Effector memory CD4-positive, alpha-beta T cell (primary cell): ENCODE measurements at regions not wholly inside any gene's neighbourhood (a gene's known extent, or its start where the extent isn't known, plus 50 kb on each side); places are given as distances from the start of the nearest gene placed in this dataset.

Source experiments
- DNase-seq, 3 donors: peaks; one replicate each; pipeline ENCODE4 v3.0.0-alpha.2; 2020
- H3K27ac ChIP-seq: 2 replicates; pipeline ENCODE4 v1.7.0; 2013; ENCODE audit warnings: mild to moderate bottlenecking, low read length, moderate library complexity; ENCODE audit not compliant: insufficient read depth, poor library complexity, severe bottlenecking
- H3K27me3 ChIP-seq: replicated peaks from 2 replicates; pipeline ENCODE4 v1.7.0; 2013; ENCODE audit warnings: mild to moderate bottlenecking, low read length; ENCODE audit not compliant: insufficient read depth, control insufficient read depth, poor library complexity, severe bottlenecking
- H3K36me3 ChIP-seq: 2 replicates; pipeline ENCODE4 v1.7.0; 2013; ENCODE audit warnings: mild to moderate bottlenecking, low read length, moderate library complexity; ENCODE audit not compliant: control insufficient read depth, insufficient read depth
- H3K4me1 ChIP-seq: 2 replicates; pipeline ENCODE4 v1.7.0; 2013; ENCODE audit warnings: low read length, mild to moderate bottlenecking; ENCODE audit not compliant: control insufficient read depth, insufficient read depth, poor library complexity, severe bottlenecking
- H3K4me3 ChIP-seq: 2 replicates; pipeline ENCODE4 v1.7.0; 2013; ENCODE audit warnings: low read length, low read depth, mild to moderate bottlenecking; ENCODE audit not compliant: insufficient read depth, poor library complexity, severe bottlenecking
- H3K9me3 ChIP-seq: 2 replicates; pipeline ENCODE4 v1.7.0; 2013; ENCODE audit warnings: mild to moderate bottlenecking, low read length, moderate library complexity; ENCODE audit not compliant: control insufficient read depth

DNA sequence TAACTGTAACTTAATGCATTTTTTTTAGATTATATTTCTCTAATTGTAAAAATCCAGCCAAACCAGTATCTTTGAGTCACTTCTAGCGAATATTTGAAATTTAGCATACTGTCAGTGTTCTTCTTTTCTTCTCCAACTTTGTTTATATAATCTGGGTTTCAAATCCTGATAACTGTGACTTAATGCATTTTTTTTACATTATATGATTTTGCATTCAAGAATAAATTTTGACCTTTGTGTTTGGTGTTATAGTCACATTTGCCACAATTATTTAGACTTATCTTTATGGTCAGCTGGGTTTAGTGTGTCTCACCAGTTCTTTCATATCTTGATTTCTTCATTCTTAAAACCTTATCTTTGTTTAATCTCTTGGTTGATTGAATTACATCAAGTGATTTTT, 345.7 kb downstream of the SLC4A3 start:
- Histone ChIP-seq H3K4me1 (no peaks in the 10 kb centered on the region), H3K27me3 (no peaks in the 10 kb centered on the region), H3K27ac (no peak overlapping the region)

DNA sequence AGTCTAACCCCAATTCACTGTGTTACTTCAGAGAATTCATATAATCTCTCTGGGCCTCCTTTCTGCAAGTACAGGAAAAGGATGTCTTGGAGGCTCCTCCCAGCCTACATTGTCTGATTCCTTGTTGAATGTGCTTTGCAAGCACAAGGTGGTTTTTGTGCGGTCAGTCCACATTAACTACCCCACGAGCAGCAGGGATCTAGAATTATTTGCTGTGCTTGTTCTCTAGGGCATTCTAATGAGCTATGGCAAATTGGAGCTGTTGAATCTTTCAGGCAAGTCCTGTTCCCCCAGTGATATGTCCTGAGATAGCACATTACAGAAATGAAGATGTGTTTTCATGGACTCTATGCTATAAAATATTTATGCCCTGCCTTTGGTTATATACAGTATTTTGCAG, 349.4 kb downstream of the SLC4A3 start:
- no peaks in the 10 kb centered on the region for H3K4me1 ChIP-seq
- no peaks in the 10 kb centered on the region for H3K36me3 ChIP-seq
- H3K27me3 ChIP-seq = no peaks in the 10 kb centered on the region
- no peak overlapping the region for H3K27ac ChIP-seq
- H3K4me3 ChIP-seq = no peak overlapping the region
- DNase-seq = no peak
- H3K9me3 ChIP-seq = no peaks in the 10 kb centered on the region

More for the DNA sequence above, 345.7 kb downstream of the SLC4A3 start:
- H3K4me3 ChIP-seq = no peak overlapping the region
- no peak for DNase-seq
- no peaks in the 10 kb centered on the region for H3K36me3 ChIP-seq
- no peaks in the 10 kb centered on the region for H3K9me3 ChIP-seq

DNA sequence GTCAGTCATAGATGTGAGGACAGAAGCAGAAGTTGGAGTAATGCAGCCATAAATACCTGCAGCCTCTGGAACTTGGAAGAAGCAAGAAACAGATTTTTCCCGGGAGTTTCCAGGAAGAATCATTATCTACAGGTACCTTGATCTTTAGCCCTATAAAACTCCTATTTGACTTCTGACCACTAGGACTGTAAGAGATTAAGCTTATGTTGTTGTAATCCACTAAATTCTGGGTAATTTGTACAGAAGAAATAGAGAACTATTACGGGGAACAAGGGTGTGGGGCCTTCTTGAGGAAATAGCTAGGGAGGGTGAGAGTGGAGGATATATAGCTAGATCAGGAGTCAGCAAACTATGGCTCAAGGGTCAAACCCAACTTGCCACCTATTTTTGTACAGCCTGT, 353.2 kb downstream of the SLC4A3 start:
- Histone ChIP-seq H3K36me3 (no peaks in the 10 kb centered on the region), H3K27me3 (no peaks in the 10 kb centered on the region), H3K27ac (no peak overlapping the region), H3K9me3 (no peaks in the 10 kb centered on the region), H3K4me3 (no peak overlapping the region), H3K4me1 (no peaks in the 10 kb centered on the region)
- DNase-seq = no peak

DNA sequence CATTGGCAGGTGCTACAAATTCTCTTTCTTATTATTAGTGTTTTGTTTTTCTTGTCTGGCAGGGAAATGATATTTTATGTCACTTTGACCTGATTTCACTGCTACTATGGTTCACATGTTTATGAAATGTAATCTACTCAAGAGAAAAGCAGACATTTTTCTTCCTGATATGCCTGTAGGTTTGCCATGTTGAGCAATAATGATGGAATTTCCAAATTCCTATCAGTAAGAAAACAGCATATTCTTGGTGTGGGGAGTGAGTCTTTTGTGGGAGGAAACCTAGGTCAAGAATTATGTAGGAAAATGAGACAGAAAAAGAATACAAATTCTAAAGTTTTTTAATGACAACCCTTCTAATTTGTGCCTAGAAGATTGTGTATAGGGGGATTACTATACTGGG, 356.4 kb downstream of the SLC4A3 start:
- no peak overlapping the region for H3K27ac ChIP-seq
- no peaks in the 10 kb centered on the region for H3K36me3 ChIP-seq
- no peak overlapping the region for H3K4me3 ChIP-seq
- no peaks in the 10 kb centered on the region for H3K27me3 ChIP-seq
- DNase-seq = no peak
- H3K4me1 ChIP-seq = no peaks in the 10 kb centered on the region
- no peaks in the 10 kb centered on the region for H3K9me3 ChIP-seq

DNA sequence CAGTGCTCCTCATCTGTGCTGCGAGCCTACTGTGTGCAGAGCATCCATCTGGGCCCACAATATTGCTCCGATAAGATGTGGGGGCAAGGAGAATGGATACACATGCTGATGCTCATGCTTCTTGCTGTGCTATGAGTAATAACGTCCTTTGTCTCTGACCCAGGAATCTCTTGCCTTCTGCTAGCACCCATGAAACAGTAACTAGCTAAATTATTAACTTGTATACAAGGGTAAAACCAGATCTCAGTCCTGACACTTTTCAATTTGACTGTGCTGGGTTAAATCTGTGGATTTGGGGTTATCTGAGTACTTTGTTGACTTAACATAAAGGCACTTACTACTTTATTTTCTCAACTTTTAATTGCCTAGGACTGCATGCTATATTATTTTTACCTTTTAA, 357.6 kb downstream of the SLC4A3 start:
- Histone ChIP-seq H3K4me1 (no peaks in the 10 kb centered on the region), H3K9me3 (no peaks in the 10 kb centered on the region), H3K27me3 (no peaks in the 10 kb centered on the region), H3K36me3 (no peaks in the 10 kb centered on the region), H3K27ac (no peak overlapping the region), H3K4me3 (no peak overlapping the region)
- no peak for DNase-seq

DNA sequence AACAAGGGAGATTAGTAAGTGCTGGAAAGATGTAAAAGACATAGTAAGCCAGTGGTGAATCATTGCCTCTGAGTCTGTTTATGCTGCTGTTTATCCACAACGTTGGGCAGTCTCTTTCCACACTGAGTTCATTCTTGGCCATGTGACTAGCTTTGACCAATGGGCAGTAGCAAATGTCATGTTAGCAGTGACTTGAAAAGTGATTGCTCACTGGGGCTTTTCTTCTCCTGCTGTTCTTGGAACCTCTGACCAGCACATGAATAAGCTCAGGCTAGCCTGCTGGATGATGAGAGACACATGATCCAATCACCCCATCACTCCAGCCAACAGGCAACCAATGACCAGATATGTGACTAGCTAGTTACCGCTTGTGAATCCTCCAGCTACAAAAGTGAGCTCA, 360.4 kb downstream of the SLC4A3 start:
- H3K27me3 ChIP-seq = no peaks in the 10 kb centered on the region
- no peaks in the 10 kb centered on the region for H3K36me3 ChIP-seq
- H3K4me3 ChIP-seq = no peak overlapping the region
- H3K27ac ChIP-seq = no peak overlapping the region
- no peaks in the 10 kb centered on the region for H3K9me3 ChIP-seq
- no peaks in the 10 kb centered on the region for H3K4me1 ChIP-seq
- DNase-seq = no peak

DNA sequence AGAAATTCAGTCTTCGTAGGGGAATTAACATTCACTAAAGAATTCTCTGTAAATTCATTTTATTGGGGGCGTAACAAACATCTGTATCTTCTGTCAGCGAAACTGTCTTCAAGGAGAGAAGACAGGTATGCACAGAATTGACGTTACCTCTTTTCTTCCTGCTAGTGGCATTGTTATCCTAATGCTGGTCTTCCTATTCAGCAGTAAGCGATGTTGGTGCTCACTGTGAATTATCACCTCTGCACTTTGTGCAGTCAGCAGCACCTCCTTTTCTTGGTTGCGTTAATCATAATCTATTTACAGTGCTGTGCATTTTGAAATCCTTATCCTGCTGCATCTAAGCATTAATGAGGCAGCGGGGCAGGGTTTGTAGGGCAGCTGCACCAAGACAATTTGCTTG, 362.3 kb downstream of the SLC4A3 start:
- H3K27me3 ChIP-seq = no peaks in the 10 kb centered on the region
- no peak overlapping the region for H3K27ac ChIP-seq
- no peak for DNase-seq
- no peak overlapping the region for H3K4me3 ChIP-seq
- no peaks in the 10 kb centered on the region for H3K36me3 ChIP-seq
- no peaks in the 10 kb centered on the region for H3K9me3 ChIP-seq
- H3K4me1 ChIP-seq = no peaks in the 10 kb centered on the region

DNA sequence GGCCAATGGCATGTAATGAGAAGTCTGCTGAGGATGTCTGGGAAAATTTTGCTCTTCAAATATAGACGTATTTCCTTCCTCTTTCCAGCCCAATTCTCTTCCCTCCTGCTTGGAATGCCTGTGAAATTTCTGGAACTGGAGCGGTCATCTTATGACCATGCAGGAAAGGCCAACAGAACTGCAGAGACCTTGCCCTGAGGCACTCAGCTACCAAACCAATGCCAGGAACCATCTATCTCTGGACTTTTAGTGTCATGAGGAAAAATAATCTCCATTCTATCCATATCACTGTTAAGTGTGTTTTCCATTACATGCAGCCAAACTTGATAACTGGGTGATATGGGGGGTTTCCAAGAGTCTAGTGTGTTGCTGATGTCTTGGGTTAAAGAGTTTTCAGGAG, 363.7 kb downstream of the SLC4A3 start:
- Histone ChIP-seq H3K27me3 (no peaks in the 10 kb centered on the region), H3K4me1 (no peaks in the 10 kb centered on the region), H3K4me3 (no peak overlapping the region), H3K36me3 (no peaks in the 10 kb centered on the region), H3K27ac (no peak overlapping the region), H3K9me3 (no peaks in the 10 kb centered on the region)
- DNase-seq = no peak

DNA sequence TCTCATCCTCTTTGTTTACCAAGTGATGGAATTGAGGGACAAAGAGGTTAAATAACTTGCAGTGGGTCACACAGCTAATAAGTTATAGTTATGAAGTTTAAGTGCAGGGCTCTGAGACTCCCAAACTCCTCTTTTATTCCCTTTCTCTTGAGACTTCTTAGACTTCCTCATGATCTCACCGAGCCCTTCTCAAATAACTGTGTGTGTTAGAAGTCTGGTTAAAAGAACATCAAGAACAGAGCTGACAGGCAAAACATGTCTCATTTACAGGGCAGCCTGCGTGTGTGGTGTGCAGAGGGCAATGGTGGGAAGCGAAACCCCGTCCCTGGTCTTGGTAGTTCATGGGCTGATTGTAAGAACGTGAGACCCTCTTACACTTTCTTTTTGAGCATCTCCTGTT, 368.0 kb downstream of the SLC4A3 start:
- Histone ChIP-seq H3K27me3 (no peaks in the 10 kb centered on the region), H3K4me1 (no peaks in the 10 kb centered on the region), H3K9me3 (no peaks in the 10 kb centered on the region), H3K27ac (no peak overlapping the region), H3K36me3 (no peaks in the 10 kb centered on the region), H3K4me3 (no peak overlapping the region)
- DNase-seq = no peak

DNA sequence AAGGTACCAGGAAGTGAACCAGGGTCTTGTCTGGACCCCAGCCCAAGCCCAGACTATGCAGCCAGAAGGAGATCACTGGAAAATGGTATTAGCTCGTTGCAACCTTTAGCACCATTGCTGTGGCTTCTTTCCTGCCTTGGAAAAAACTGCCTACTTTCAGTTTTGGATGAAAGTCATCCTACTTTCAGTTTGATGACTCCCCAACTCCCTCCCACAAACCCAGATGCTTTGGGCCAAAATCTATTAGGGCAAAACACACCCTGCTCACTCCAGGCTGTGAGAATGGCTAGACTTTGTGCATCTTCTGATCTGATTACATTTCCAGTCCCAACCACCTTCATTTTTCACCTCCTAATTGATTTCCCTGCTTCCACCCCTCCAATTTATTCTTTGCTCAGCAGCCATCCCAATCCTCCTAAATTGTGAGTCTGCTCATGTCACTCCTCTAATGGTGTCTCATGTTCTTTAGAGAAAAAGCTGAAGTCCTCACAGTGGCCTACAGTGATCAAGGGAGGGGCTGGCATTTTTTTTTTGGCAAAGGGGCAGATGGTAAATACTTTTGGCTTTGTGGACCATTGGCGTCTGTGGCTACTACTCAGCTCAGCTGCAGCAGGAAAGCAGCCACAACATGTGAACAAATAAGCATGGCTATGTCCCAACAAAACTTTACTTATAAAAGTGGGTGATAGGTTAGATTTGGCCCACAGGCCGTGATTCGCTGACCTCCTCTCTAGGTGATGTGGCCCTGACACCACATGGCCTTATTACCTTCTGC, 368.7 kb downstream of the SLC4A3 start:
- Histone ChIP-seq H3K4me3 (no peak overlapping the region), H3K27me3 (no peaks in the 10 kb centered on the region), H3K9me3 (no peaks in the 10 kb centered on the region), H3K36me3 (no peaks in the 10 kb centered on the region), H3K27ac (no peak overlapping the region), H3K4me1 (no peaks in the 10 kb centered on the region)
- no peak for DNase-seq
